NCI-H146 (cell line): ENCODE measurements at regions not wholly inside any gene's neighbourhood (a gene's known extent, or its start where the extent isn't known, plus 50 kb on each side); places are given as distances from the start of the nearest gene placed in this dataset.
"Not testable (repeated sequence)": the region's sequence is repeated elsewhere in the genome, so short reads cannot be mapped to it uniquely, and the experiment has no call there.

ENCODE experiments used
- DNase-seq: peaks from one replicate; lab custom pipeline; 2025; lab: John Stamatoyannopoulos, UW

GRCh38 chr2:207216457-207216856 lies 50.7 kb upstream of the KLF7 start:
- no peak for DNase-seq

GRCh38 chr2:207217442-207217841 lies 51.7 kb upstream of the KLF7 start:
- DNase-seq: no peak

GRCh38 chr2:207219081-207219630 lies 53.4 kb upstream of the KLF7 start:
- DNase-seq: no peak

GRCh38 chr2:207219676-207220501 lies 54.1 kb upstream of the KLF7 start:
- DNase-seq: no peak

GRCh38 chr2:207221731-207222130 lies 56.0 kb upstream of the KLF7 start:
- no peak for DNase-seq

- DNase-seq: peak; percentile 51
These were observed 57.3 kb upstream of the KLF7 start for GRCh38 chr2:207223051-207223450.

- DNase-seq: no peak
These were observed 58.6 kb upstream of the KLF7 start for GRCh38 chr2:207224381-207224780.

- DNase-seq: no peak
These were observed 59.2 kb upstream of the KLF7 start for GRCh38 chr2:207224791-207225482.

GRCh38 chr2:207225773-207226172 lies 60.0 kb upstream of the KLF7 start:
- peak; percentile 7 for DNase-seq

- no peak for DNase-seq
These were observed 60.5 kb upstream of the KLF7 start for GRCh38 chr2:207226243-207226642.

- no peak for DNase-seq
These were observed 60.9 kb upstream of the KLF7 start for GRCh38 chr2:207226671-207227061.

GRCh38 chr2:207227062-207227748 lies 61.5 kb upstream of the KLF7 start:
- DNase-seq: no peak

- DNase-seq: no peak
These were observed 62.0 kb upstream of the KLF7 start for GRCh38 chr2:207227749-207228145.

- DNase-seq: no peak
These were observed 62.7 kb upstream of the KLF7 start for GRCh38 chr2:207228402-207228801.

- DNase-seq: no peak
These were observed 63.4 kb upstream of the KLF7 start for GRCh38 chr2:207229161-207229560.

- DNase-seq: no peak
These were observed 64.7 kb upstream of the KLF7 start for GRCh38 chr2:207230261-207231105.

GRCh38 chr2:207231106-207231865 lies 65.5 kb upstream of the KLF7 start:
- DNase-seq: no peak

GRCh38 chr2:207231967-207232366 lies 66.2 kb upstream of the KLF7 start:
- no peak for DNase-seq

GRCh38 chr2:207233141-207233540 lies 67.4 kb upstream of the KLF7 start:
- DNase-seq: not testable (repeated sequence)

GRCh38 chr2:207233731-207234130 lies 68.0 kb upstream of the KLF7 start:
- DNase-seq: no peak

GRCh38 chr2:207235621-207236020 lies 69.9 kb upstream of the KLF7 start:
- no peak for DNase-seq
